HG03457 (cell line): ENCODE measurements at regions not wholly inside any gene's neighbourhood (a gene's known extent, or its start where the extent isn't known, plus 50 kb on each side); places are given as distances from the start of the nearest gene placed in this dataset.
"Not testable (repeated sequence)": the region's sequence is repeated elsewhere in the genome, so short reads cannot be mapped to it uniquely, and the experiment has no call there.

Experiments
- ATAC-seq: cut with Tn5 transposase; IDR thresholded peaks from one replicate; pipeline ENCODE4 v1.9.1; 2021; ENCODE audit warnings: moderate number of reproducible peaks; ENCODE audit not compliant: unreplicated experiment

- no peak for ATAC-seq
Observed at GRCh38 chr12:116427200-116427930, 131.8 kb upstream of the MAP1LC3B2 start.

GRCh38 chr12:116429826-116430360 lies 129.3 kb upstream of the MAP1LC3B2 start:
- ATAC-seq, result no peak

GRCh38 chr12:116430911-116431565 lies 128.1 kb upstream of the MAP1LC3B2 start:
- no peak for ATAC-seq

GRCh38 chr12:116431677-116432300 lies 127.4 kb upstream of the MAP1LC3B2 start:
- ATAC-seq, result no peak

- ATAC-seq, result no peak
Observed at GRCh38 chr12:116432314-116432750, 126.8 kb upstream of the MAP1LC3B2 start.

- no peak for ATAC-seq
Observed at GRCh38 chr12:116433249-116433648, 125.9 kb upstream of the MAP1LC3B2 start.

GRCh38 chr12:116434155-116435011 lies 124.8 kb upstream of the MAP1LC3B2 start:
- no peak for ATAC-seq

GRCh38 chr12:116435984-116436383 lies 123.2 kb upstream of the MAP1LC3B2 start:
- ATAC-seq, result no peak

- no peak for ATAC-seq
Observed at GRCh38 chr12:116436561-116437249, 122.5 kb upstream of the MAP1LC3B2 start.

GRCh38 chr12:116441292-116441691 lies 117.9 kb upstream of the MAP1LC3B2 start:
- ATAC-seq, result no peak

GRCh38 chr12:116442304-116442703 lies 116.9 kb upstream of the MAP1LC3B2 start:
- ATAC-seq, result no peak

- no peak for ATAC-seq
Observed at GRCh38 chr12:116442946-116443345, 116.2 kb upstream of the MAP1LC3B2 start.

- ATAC-seq, result no peak
Observed at GRCh38 chr12:116443821-116444589, 115.2 kb upstream of the MAP1LC3B2 start.

- no peak for ATAC-seq
Observed at GRCh38 chr12:116444590-116444943, 114.6 kb upstream of the MAP1LC3B2 start.

GRCh38 chr12:116448165-116448739 lies 110.9 kb upstream of the MAP1LC3B2 start:
- no peak for ATAC-seq

- no peak for ATAC-seq
Observed at GRCh38 chr12:116450406-116450910, 108.7 kb upstream of the MAP1LC3B2 start.

- ATAC-seq, result not testable (repeated sequence)
Observed at GRCh38 chr12:116452975-116453374, 106.2 kb upstream of the MAP1LC3B2 start.

GRCh38 chr12:116453631-116454030 lies 105.5 kb upstream of the MAP1LC3B2 start:
- ATAC-seq, result no peak

GRCh38 chr12:116454076-116454475 lies 105.1 kb upstream of the MAP1LC3B2 start:
- no peak for ATAC-seq
